B cell (primary cell): ENCODE measurements at regions not wholly inside any gene's neighbourhood (a gene's known extent, or its start where the extent isn't known, plus 50 kb on each side); places are given as distances from the start of the nearest gene placed in this dataset.

ENCODE experiments used
- EZH2 ChIP-seq: IDR thresholded peaks from 2 replicates; pipeline ENCODE4 v1.6.1; 2012; ENCODE audit warnings: borderline replicate concordance, low read depth, mild to moderate bottlenecking, moderate library complexity, low read length; ENCODE audit not compliant: insufficient read depth, poor library complexity, severe bottlenecking
- TF ChIP-seq, protein P1 (sequence below): fragments of 200-600 bp; IDR thresholded peaks from one replicate; pipeline ENCODE4 v1.8.0; 2022; ENCODE audit warnings: antibody characterized with exemption, mild to moderate bottlenecking

GRCh38 chr4:138788857-138789256 is 226.7 kb upstream of the NOCT start:
- TF ChIP-seq EZH2: no peak
- TF ChIP-seq, protein P1, sequence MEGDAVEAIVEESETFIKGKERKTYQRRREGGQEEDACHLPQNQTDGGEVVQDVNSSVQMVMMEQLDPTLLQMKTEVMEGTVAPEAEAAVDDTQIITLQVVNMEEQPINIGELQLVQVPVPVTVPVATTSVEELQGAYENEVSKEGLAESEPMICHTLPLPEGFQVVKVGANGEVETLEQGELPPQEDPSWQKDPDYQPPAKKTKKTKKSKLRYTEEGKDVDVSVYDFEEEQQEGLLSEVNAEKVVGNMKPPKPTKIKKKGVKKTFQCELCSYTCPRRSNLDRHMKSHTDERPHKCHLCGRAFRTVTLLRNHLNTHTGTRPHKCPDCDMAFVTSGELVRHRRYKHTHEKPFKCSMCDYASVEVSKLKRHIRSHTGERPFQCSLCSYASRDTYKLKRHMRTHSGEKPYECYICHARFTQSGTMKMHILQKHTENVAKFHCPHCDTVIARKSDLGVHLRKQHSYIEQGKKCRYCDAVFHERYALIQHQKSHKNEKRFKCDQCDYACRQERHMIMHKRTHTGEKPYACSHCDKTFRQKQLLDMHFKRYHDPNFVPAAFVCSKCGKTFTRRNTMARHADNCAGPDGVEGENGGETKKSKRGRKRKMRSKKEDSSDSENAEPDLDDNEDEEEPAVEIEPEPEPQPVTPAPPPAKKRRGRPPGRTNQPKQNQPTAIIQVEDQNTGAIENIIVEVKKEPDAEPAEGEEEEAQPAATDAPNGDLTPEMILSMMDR: no peak
